Jurkat, Clone E6-1 (cell line): ENCODE measurements at regions not wholly inside any gene's neighbourhood (a gene's known extent, or its start where the extent isn't known, plus 50 kb on each side); places are given as distances from the start of the nearest gene placed in this dataset.
A peak's percentile ranks its signal among the peaks of the same experiment; 100 is the strongest.
"Not testable (repeated sequence)": the region's sequence is repeated elsewhere in the genome, so short reads cannot be mapped to it uniquely, and the experiment has no call there.

ENCODE experiments used
- DNase-seq: peaks from one replicate; pipeline ENCODE4 v3.0.0-alpha.2; 2011; ENCODE audit warnings: low read depth, low spot score
- H3K4me3 ChIP-seq: 2 replicates; pipeline ENCODE4 v1.5.1; 2011; ENCODE audit warnings: mild to moderate bottlenecking, low read length, control low read depth, moderate library complexity

- no peak overlapping the region for H3K4me3 ChIP-seq
- DNase-seq: no peak
These were observed 870.8 kb upstream of the SPRY2 start for GRCh38 chr13:81211713-81212112.

- no peak for DNase-seq
- H3K4me3 ChIP-seq: no peak overlapping the region
These were observed 866.7 kb upstream of the SPRY2 start for GRCh38 chr13:81207636-81208035.

DNA sequence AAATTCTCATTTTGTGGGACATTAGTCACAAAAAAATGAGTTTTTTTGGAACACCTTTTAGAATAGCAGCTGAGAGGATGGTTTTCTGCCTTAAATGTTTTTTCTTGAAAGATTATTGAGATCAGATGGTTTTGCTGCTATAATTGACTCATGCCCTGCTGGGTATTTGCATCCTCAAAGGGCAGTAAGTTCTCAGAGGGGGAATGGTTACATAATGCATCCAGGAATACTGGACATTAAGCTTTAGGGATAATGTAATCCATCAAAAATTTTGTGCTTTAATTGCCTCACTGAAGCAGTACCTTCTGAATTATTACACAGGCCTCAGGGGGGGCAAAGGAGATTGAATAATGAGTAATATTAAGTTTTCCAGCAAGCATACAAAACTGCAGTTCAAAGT, 866.3 kb upstream of the SPRY2 start:
- no peak overlapping the region for H3K4me3 ChIP-seq
- DNase-seq: no peak

GRCh38 chr13:81203783-81204182, 862.9 kb upstream of the SPRY2 start:
- DNase-seq: no peak
- H3K4me3 ChIP-seq: no peak overlapping the region

GRCh38 chr13:81199956-81200355, 859.0 kb upstream of the SPRY2 start:
- DNase-seq: no peak
- H3K4me3 ChIP-seq: no peak overlapping the region

- H3K4me3 ChIP-seq: no peak overlapping the region
- DNase-seq: no peak
These were observed 857.0 kb upstream of the SPRY2 start for GRCh38 chr13:81197966-81198365.

GRCh38 chr13:81197483-81197882, 856.6 kb upstream of the SPRY2 start:
- no peak for DNase-seq
- H3K4me3 ChIP-seq: no peak overlapping the region

- DNase-seq: no peak
- H3K4me3 ChIP-seq: no peak overlapping the region
These were observed 853.4 kb upstream of the SPRY2 start for GRCh38 chr13:81194362-81194761.

- H3K4me3 ChIP-seq: no peak overlapping the region
- DNase-seq: no peak
These were observed 843.8 kb upstream of the SPRY2 start for GRCh38 chr13:81184556-81185265.

GRCh38 chr13:81172603-81173002, 831.7 kb upstream of the SPRY2 start:
- no peak for DNase-seq
- no peak overlapping the region for H3K4me3 ChIP-seq

- DNase-seq: peak; percentile 11
These were observed 830.2 kb upstream of the SPRY2 start for GRCh38 chr13:81171065-81171647.

GRCh38 chr13:81163823-81164222, 822.9 kb upstream of the SPRY2 start:
- DNase-seq: not testable (repeated sequence)

More at GRCh38 chr13:81171065-81171647, 830.2 kb upstream of the SPRY2 start:
- no peak overlapping the region for H3K4me3 ChIP-seq

DNA sequence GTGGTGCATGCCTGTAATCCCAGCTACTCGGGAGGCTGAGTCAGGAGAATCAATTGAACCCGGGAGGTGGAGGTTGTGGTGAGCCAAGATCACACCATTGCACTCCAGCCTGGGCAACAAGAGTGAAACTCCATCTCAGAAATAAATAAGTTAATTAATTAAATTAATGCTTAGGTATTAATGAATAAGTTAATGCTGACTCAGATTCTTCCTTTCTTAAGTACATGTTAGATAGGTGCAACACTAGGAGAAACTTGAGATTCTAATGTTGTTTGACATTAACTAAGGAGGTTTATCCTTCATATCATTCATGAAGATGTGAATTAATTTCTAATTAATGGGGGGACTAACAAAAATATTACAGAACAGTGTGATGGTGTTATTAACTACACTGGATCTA, 812.6 kb upstream of the SPRY2 start:
- no peak for DNase-seq
- H3K4me3 ChIP-seq: no peak overlapping the region

More at GRCh38 chr13:81163823-81164222, 822.9 kb upstream of the SPRY2 start:
- not testable (repeated sequence) for H3K4me3 ChIP-seq

GRCh38 chr13:81148822-81149221, 807.9 kb upstream of the SPRY2 start:
- no peak for DNase-seq

GRCh38 chr13:81146576-81146975, 805.6 kb upstream of the SPRY2 start:
- not testable (repeated sequence) for DNase-seq, H3K4me3 ChIP-seq

More at GRCh38 chr13:81148822-81149221, 807.9 kb upstream of the SPRY2 start:
- H3K4me3 ChIP-seq: no peak overlapping the region

- no peak for DNase-seq
- H3K4me3 ChIP-seq: no peak overlapping the region
These were observed 801.5 kb upstream of the SPRY2 start for GRCh38 chr13:81142306-81142999.

GRCh38 chr13:81140675-81141074, 799.7 kb upstream of the SPRY2 start:
- no peak for DNase-seq
- H3K4me3 ChIP-seq: no peak overlapping the region

DNA sequence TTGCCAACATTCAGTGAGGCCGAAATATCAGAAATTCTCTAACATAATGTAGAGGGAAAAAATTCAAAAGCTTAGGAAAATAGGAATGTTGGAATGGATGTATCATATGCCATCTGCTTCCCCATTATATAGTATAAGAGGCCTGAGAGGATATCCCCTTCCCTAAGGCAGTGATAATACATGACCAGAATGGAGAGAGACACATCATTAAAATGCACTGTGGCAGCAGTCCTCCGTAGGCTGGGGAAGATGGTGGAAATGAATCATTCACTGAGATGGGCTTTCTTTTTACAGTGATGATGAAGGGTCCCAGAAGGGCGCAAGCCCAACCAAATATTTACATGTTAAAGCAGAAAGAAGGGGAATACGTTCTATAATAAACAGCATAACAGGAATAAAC, 799.1 kb upstream of the SPRY2 start:
- no peak overlapping the region for H3K4me3 ChIP-seq
- no peak for DNase-seq

- DNase-seq: no peak
- H3K4me3 ChIP-seq: no peak overlapping the region
These were observed 797.5 kb upstream of the SPRY2 start for GRCh38 chr13:81138353-81138980.

- no peak overlapping the region for H3K4me3 ChIP-seq
- DNase-seq: no peak
These were observed 792.1 kb upstream of the SPRY2 start for GRCh38 chr13:81133066-81133465.
